ENCODE measurements at regions not wholly inside any gene's neighbourhood (a gene's known extent, or its start where the extent isn't known, plus 50 kb on each side); places are given as distances from the start of the nearest gene placed in this dataset.

GRCh38 chr2:180343528-180344345, 336.6 kb upstream of the CWC22 start:
- intact Hi-C loops (cut with micrococcal nuclease), result no loop called here
- Mint-ChIP-seq H3K27ac (no peak overlapping the region), H3K9me3 (no peaks in the 10 kb centered on the region), H3K4me3 (no peak overlapping the region), H3K4me1 (ENCODE audit: low read depth) (no peaks in the 10 kb centered on the region), H3K27me3 (ENCODE audit: insufficient read depth) (no peaks in the 10 kb centered on the region), H3K36me3 (ENCODE audit: low read depth) (no peaks in the 10 kb centered on the region)
- DNase-seq (ENCODE audit: low spot score), result no peak

GRCh38 chr2:180337136-180337535, 330.0 kb upstream of the CWC22 start:
- no peaks in the 10 kb centered on the region for H3K36me3 Mint-ChIP-seq (ENCODE audit: low read depth)
- no peak overlapping the region for H3K27ac Mint-ChIP-seq
- peaks cover 20% of the 10 kb centered on the region for H3K9me3 Mint-ChIP-seq
- no peak for DNase-seq (ENCODE audit: low spot score)
- H3K4me3 Mint-ChIP-seq, result no peak overlapping the region
- no peaks in the 10 kb centered on the region for H3K4me1 Mint-ChIP-seq (ENCODE audit: low read depth)
- intact Hi-C loops (cut with micrococcal nuclease), result no loop called here
- no peaks in the 10 kb centered on the region for H3K27me3 Mint-ChIP-seq (ENCODE audit: insufficient read depth)

GRCh38 chr2:180336550-180336949, 329.5 kb upstream of the CWC22 start:
- DNase-seq (ENCODE audit: low spot score), result no peak
- H3K4me1 Mint-ChIP-seq (ENCODE audit: low read depth), result no peaks in the 10 kb centered on the region
- intact Hi-C loops (cut with micrococcal nuclease), result no loop called here
- no peak overlapping the region for H3K27ac Mint-ChIP-seq
- H3K36me3 Mint-ChIP-seq (ENCODE audit: low read depth), result no peaks in the 10 kb centered on the region
- H3K9me3 Mint-ChIP-seq, result peaks cover 20% of the 10 kb centered on the region
- H3K4me3 Mint-ChIP-seq, result no peak overlapping the region
- H3K27me3 Mint-ChIP-seq (ENCODE audit: insufficient read depth), result no peaks in the 10 kb centered on the region

GRCh38 chr2:180334514-180334913, 327.4 kb upstream of the CWC22 start:
- no peak overlapping the region for H3K27ac Mint-ChIP-seq
- intact Hi-C loops (cut with micrococcal nuclease), result no loop called here
- H3K27me3 Mint-ChIP-seq (ENCODE audit: insufficient read depth), result no peaks in the 10 kb centered on the region
- H3K9me3 Mint-ChIP-seq, result peaks cover 20% of the 10 kb centered on the region
- H3K4me3 Mint-ChIP-seq, result no peak overlapping the region
- no peak for DNase-seq (ENCODE audit: low spot score)
- no peaks in the 10 kb centered on the region for H3K36me3 Mint-ChIP-seq (ENCODE audit: low read depth)
- no peaks in the 10 kb centered on the region for H3K4me1 Mint-ChIP-seq (ENCODE audit: low read depth)

- Mint-ChIP-seq H3K4me1 (ENCODE audit: low read depth) (no peaks in the 10 kb centered on the region), H3K36me3 (ENCODE audit: low read depth) (no peaks in the 10 kb centered on the region), H3K9me3 (no peaks in the 10 kb centered on the region), H3K4me3 (no peak overlapping the region), H3K27ac (no peak overlapping the region), H3K27me3 (ENCODE audit: insufficient read depth) (no peaks in the 10 kb centered on the region)
- intact Hi-C loops (cut with micrococcal nuclease), result no loop called here
- no peak for DNase-seq (ENCODE audit: low spot score)
Measured at GRCh38 chr2:180328795-180329422, 321.8 kb upstream of the CWC22 start.

- Mint-ChIP-seq H3K4me3 (no peak overlapping the region), H3K9me3 (no peaks in the 10 kb centered on the region), H3K4me1 (ENCODE audit: low read depth) (no peaks in the 10 kb centered on the region), H3K27ac (no peak overlapping the region), H3K27me3 (ENCODE audit: insufficient read depth) (no peaks in the 10 kb centered on the region), H3K36me3 (ENCODE audit: low read depth) (no peaks in the 10 kb centered on the region)
- intact Hi-C loops (cut with micrococcal nuclease), result no loop called here
- no peak for DNase-seq (ENCODE audit: low spot score)
Measured at GRCh38 chr2:180327185-180327584, 320.1 kb upstream of the CWC22 start.

- intact Hi-C loops (cut with micrococcal nuclease), result no loop called here
- Mint-ChIP-seq H3K4me1 (ENCODE audit: low read depth) (no peaks in the 10 kb centered on the region), H3K4me3 (no peak overlapping the region), H3K27ac (no peak overlapping the region), H3K27me3 (ENCODE audit: insufficient read depth) (no peaks in the 10 kb centered on the region), H3K9me3 (peaks cover 4% of the 10 kb centered on the region), H3K36me3 (ENCODE audit: low read depth) (no peaks in the 10 kb centered on the region)
- DNase-seq (ENCODE audit: low spot score), result no peak
Measured at GRCh38 chr2:180325416-180326120, 318.5 kb upstream of the CWC22 start.

- Mint-ChIP-seq H3K27me3 (ENCODE audit: insufficient read depth) (no peaks in the 10 kb centered on the region), H3K4me1 (ENCODE audit: low read depth) (no peaks in the 10 kb centered on the region), H3K36me3 (ENCODE audit: low read depth) (no peaks in the 10 kb centered on the region), H3K4me3 (no peak overlapping the region), H3K27ac (no peak overlapping the region), H3K9me3 (peaks cover 4% of the 10 kb centered on the region)
- no peak for DNase-seq (ENCODE audit: low spot score)
- intact Hi-C loops (cut with micrococcal nuclease), result no loop called here
Measured at GRCh38 chr2:180324182-180324581, 317.1 kb upstream of the CWC22 start.

- H3K27ac Mint-ChIP-seq, result no peak overlapping the region
- H3K4me1 Mint-ChIP-seq (ENCODE audit: low read depth), result no peaks in the 10 kb centered on the region
- no peaks in the 10 kb centered on the region for H3K36me3 Mint-ChIP-seq (ENCODE audit: low read depth)
- H3K9me3 Mint-ChIP-seq, result peaks cover 4% of the 10 kb centered on the region
- H3K4me3 Mint-ChIP-seq, result no peak overlapping the region
- no peaks in the 10 kb centered on the region for H3K27me3 Mint-ChIP-seq (ENCODE audit: insufficient read depth)
- no peak for DNase-seq (ENCODE audit: low spot score)
- intact Hi-C loops (cut with micrococcal nuclease), result no loop called here
Measured at GRCh38 chr2:180322781-180323180, 315.7 kb upstream of the CWC22 start.

- intact Hi-C loops (cut with micrococcal nuclease), result no loop called here
- H3K36me3 Mint-ChIP-seq (ENCODE audit: low read depth), result no peaks in the 10 kb centered on the region
- DNase-seq (ENCODE audit: low spot score), result no peak
- H3K27ac Mint-ChIP-seq, result no peak overlapping the region
- H3K4me1 Mint-ChIP-seq (ENCODE audit: low read depth), result no peaks in the 10 kb centered on the region
- no peak overlapping the region for H3K4me3 Mint-ChIP-seq
- peaks cover 4% of the 10 kb centered on the region for H3K9me3 Mint-ChIP-seq
- no peaks in the 10 kb centered on the region for H3K27me3 Mint-ChIP-seq (ENCODE audit: insufficient read depth)
Measured at GRCh38 chr2:180319586-180320405, 312.7 kb upstream of the CWC22 start.

- Mint-ChIP-seq H3K27ac (no peak overlapping the region), H3K27me3 (ENCODE audit: insufficient read depth) (no peaks in the 10 kb centered on the region), H3K9me3 (no peaks in the 10 kb centered on the region), H3K4me3 (no peak overlapping the region), H3K4me1 (ENCODE audit: low read depth) (no peaks in the 10 kb centered on the region), H3K36me3 (ENCODE audit: low read depth) (no peaks in the 10 kb centered on the region)
- DNase-seq (ENCODE audit: low spot score), result no peak
- intact Hi-C loops (cut with micrococcal nuclease), result no loop called here
Measured at GRCh38 chr2:180314086-180314485, 307.0 kb upstream of the CWC22 start.

- no peak for DNase-seq (ENCODE audit: low spot score)
- Mint-ChIP-seq H3K4me3 (no peak overlapping the region), H3K27ac (no peak overlapping the region), H3K27me3 (ENCODE audit: insufficient read depth) (no peaks in the 10 kb centered on the region), H3K36me3 (ENCODE audit: low read depth) (no peaks in the 10 kb centered on the region), H3K9me3 (no peaks in the 10 kb centered on the region), H3K4me1 (ENCODE audit: low read depth) (no peaks in the 10 kb centered on the region)
- intact Hi-C loops (cut with micrococcal nuclease), result no loop called here
Measured at GRCh38 chr2:180312542-180312941, 305.4 kb upstream of the CWC22 start.

Data from activated T-helper 1 cell treated with anti-CD3 and anti-CD28 coated beads, Interleukin-12 subunit alpha, Interleukin-12 subunit beta, Interleukin-2, Interleukin-4 antibody, amounts not matched to agents 30 ng/mL and 10 ng/mL and 1 ng/mL, durations not matched to agents 14 hours and 24 hours and 36 hours (primary cell).